ENCODE measurements at regions not wholly inside any gene's neighbourhood (a gene's known extent, or its start where the extent isn't known, plus 50 kb on each side); places are given as distances from the start of the nearest gene placed in this dataset.

GRCh38 chr18:64275593-64276300, 126.9 kb upstream of the LINC00305 start:
- Histone ChIP-seq H3K36me3 (ENCODE audit: control insufficient read depth in 2 of 3, insufficient read depth in 3 of 3, low read length in 3 of 3) (no peaks in the 10 kb centered on the region), H3K27me3 (ENCODE audit: control insufficient read depth, insufficient read depth, low read length) (no peaks in the 10 kb centered on the region), H3K27ac (ENCODE audit: low read depth in 2 of 2, low read length in 2 of 2) (no peak overlapping the region), H3K4me3 (ENCODE audit: low read length in 3 of 3) (no peak overlapping the region), H3K9me3 (ENCODE audit: control insufficient read depth in 2 of 3, insufficient read depth in 1 of 3, low read length in 3 of 3) (no peaks in the 10 kb centered on the region), H3K9ac (ENCODE audit: low read length in 3 of 3) (no peak overlapping the region), H3K4me1 (ENCODE audit: control insufficient read depth in 2 of 3, insufficient read depth in 2 of 3, low read depth in 1 of 3, low read length in 3 of 3) (peaks cover 0 to 10% (median 6%) of the 10 kb centered on the region in 3 donors)
- DNase-seq (peak in 1 of 5 donors; percentile 30), FAIRE-seq (no peak)
- intact Hi-C loops (cut with DNase I), result no loop called here
- TF ChIP-seq CTCF (IDR thresholded peaks at IDR 0.05; ENCODE audit: borderline replicate concordance, extremely low read depth, insufficient read depth), result no peak

- Histone ChIP-seq H3K4me1 (ENCODE audit: control insufficient read depth in 2 of 3, insufficient read depth in 2 of 3, low read depth in 1 of 3, low read length in 3 of 3) (peaks cover 0 to 10% (median 6%) of the 10 kb centered on the region in 3 donors), H3K27me3 (ENCODE audit: control insufficient read depth, insufficient read depth, low read length) (no peaks in the 10 kb centered on the region), H3K27ac (ENCODE audit: low read depth in 2 of 2, low read length in 2 of 2) (no peak overlapping the region), H3K9me3 (ENCODE audit: control insufficient read depth in 2 of 3, insufficient read depth in 1 of 3, low read length in 3 of 3) (no peaks in the 10 kb centered on the region), H3K36me3 (ENCODE audit: control insufficient read depth in 2 of 3, insufficient read depth in 3 of 3, low read length in 3 of 3) (no peaks in the 10 kb centered on the region), H3K9ac (ENCODE audit: low read length in 3 of 3) (no peak overlapping the region), H3K4me3 (ENCODE audit: low read length in 3 of 3) (no peak overlapping the region)
- no peak for FAIRE-seq
- DNase-seq, result no peak
- intact Hi-C loops (cut with DNase I), result no loop called here
- TF ChIP-seq CTCF (IDR thresholded peaks at IDR 0.05; ENCODE audit: borderline replicate concordance, extremely low read depth, insufficient read depth), result no peak
Observed at GRCh38 chr18:64273724-64274123, 124.8 kb upstream of the LINC00305 start.

GRCh38 chr18:64271975-64272659, 123.2 kb upstream of the LINC00305 start:
- Histone ChIP-seq H3K27ac (ENCODE audit: low read depth in 2 of 2, low read length in 2 of 2) (no peak overlapping the region), H3K9ac (ENCODE audit: low read length in 3 of 3) (no peak overlapping the region), H3K27me3 (ENCODE audit: control insufficient read depth, insufficient read depth, low read length) (no peaks in the 10 kb centered on the region), H3K4me3 (ENCODE audit: low read length in 3 of 3) (no peak overlapping the region), H3K4me1 (ENCODE audit: control insufficient read depth in 2 of 3, insufficient read depth in 2 of 3, low read depth in 1 of 3, low read length in 3 of 3) (peaks cover 0 to 10% (median 6%) of the 10 kb centered on the region in 3 donors), H3K36me3 (ENCODE audit: control insufficient read depth in 2 of 3, insufficient read depth in 3 of 3, low read length in 3 of 3) (no peaks in the 10 kb centered on the region), H3K9me3 (ENCODE audit: control insufficient read depth in 2 of 3, insufficient read depth in 1 of 3, low read length in 3 of 3) (no peaks in the 10 kb centered on the region)
- no peak for TF ChIP-seq CTCF (IDR thresholded peaks at IDR 0.05; ENCODE audit: borderline replicate concordance, extremely low read depth, insufficient read depth)
- intact Hi-C loops (cut with DNase I), result no loop called here
- no peak for FAIRE-seq
- DNase-seq, result no peak

All from kidney (tissue), 13 donors.